MCF 10A (cell line): ENCODE measurements at regions not wholly inside any gene's neighbourhood (a gene's known extent, or its start where the extent isn't known, plus 50 kb on each side); places are given as distances from the start of the nearest gene placed in this dataset.

Experiments used
- BruUV-seq: library from RNA; stranded (reverse); fragments of 400-500 nt; replicated peaks from 2 replicates; lab custom pipeline; 2021; lab: Mats Ljungman, UMichigan
- CTCF ChIA-PET: fragments of 300-600 bp; sonication (Branson Sonifier 250); formaldehyde crosslinking; extraction: SDS; loops from one replicate; lab custom pipeline; 2021; ENCODE audit warnings: antibody characterized with exemption, inconsistent platforms; lab: Yijun Ruan, JAX
- POLR2A ChIA-PET: fragments of 300-600, 350-650 bp; sonication (Branson Sonifier 250); formaldehyde crosslinking; extraction: SDS; loops from one replicate; lab custom pipeline; 2020; ENCODE audit warnings: antibody characterized with exemption, inconsistent platforms; lab: Yijun Ruan, JAX
- DNase-seq: peaks from one replicate; pipeline ENCODE4 v3.0.0-alpha.2; 2018; ENCODE audit not compliant: unreplicated experiment
- H3K27ac Mint-ChIP-seq: one replicate; pipeline ENCODE4 v1.8.0; 2022; ENCODE audit warnings: mild to moderate bottlenecking, low read depth, mixed read lengths; ENCODE audit not compliant: unreplicated experiment
- H3K27me3 Mint-ChIP-seq: one replicate; pipeline ENCODE4 v1.8.0; 2022; ENCODE audit warnings: mixed read lengths; ENCODE audit not compliant: insufficient read depth, unreplicated experiment
- H3K36me3 Mint-ChIP-seq: one replicate; pipeline ENCODE4 v1.8.0; 2022; ENCODE audit warnings: mild to moderate bottlenecking, moderate library complexity, mixed read lengths; ENCODE audit not compliant: insufficient read depth, unreplicated experiment
- H3K4me1 Mint-ChIP-seq: one replicate; pipeline ENCODE4 v1.8.0; 2022; ENCODE audit warnings: mixed read lengths; ENCODE audit not compliant: insufficient read depth, unreplicated experiment
- H3K4me3 Mint-ChIP-seq: one replicate; pipeline ENCODE4 v1.8.0; 2022; ENCODE audit warnings: mild to moderate bottlenecking, moderate library complexity, mixed read lengths; ENCODE audit not compliant: unreplicated experiment
- H3K9me3 Mint-ChIP-seq: one replicate; pipeline ENCODE4 v1.8.0; 2022; ENCODE audit warnings: mixed read lengths; ENCODE audit not compliant: unreplicated experiment
- CTCF ChIP-seq: fragments of 200-600 bp; IDR thresholded peaks from one replicate; pipeline ENCODE4 v1.8.0; 2022; ENCODE audit warnings: antibody characterized with exemption, mild to moderate bottlenecking; ENCODE audit not compliant: unreplicated experiment
- intact Hi-C: fragments of 100-400 bp; cut with micrococcal nuclease; formaldehyde crosslinking; loops from 2 replicates; pipeline ENCODE4 v1.14.1; 2022

GRCh38 chr5:112635771-112636731, 101.6 kb upstream of the APC start:
- DNase-seq, result no peak
- TF ChIP-seq CTCF, result no peak

GRCh38 chr5:112636751-112637150, 100.9 kb upstream of the APC start:
- Mint-ChIP-seq H3K9me3 (peaks cover 8% of the 10 kb centered on the region), H3K4me3 (no peak overlapping the region), H3K27me3 (no peaks in the 10 kb centered on the region), H3K36me3 (no peaks in the 10 kb centered on the region), H3K27ac (no peak overlapping the region), H3K4me1 (no peaks in the 10 kb centered on the region)
- intact Hi-C loops, result no loop called here
- TF ChIP-seq CTCF, result no peak
- no TSS peak for BruUV-seq
- no peak for DNase-seq
- ChIA-PET POLR2A (no interaction called here), CTCF (no interaction called here)

More at GRCh38 chr5:112635771-112636731, 101.6 kb upstream of the APC start:
- ChIA-PET CTCF (no interaction called here), POLR2A (interaction anchor here (0.6 to 1.6 kb wide), 2 partner anchors 8 to 259 kb away, joined by 3 read pairs; no protein-coding TSS in a partner anchor)
- peaks cover 8% of the 10 kb centered on the region for H3K9me3 Mint-ChIP-seq
- no TSS peak for BruUV-seq
- intact Hi-C loops, result no loop called here
- H3K36me3 Mint-ChIP-seq, result no peaks in the 10 kb centered on the region
- no peak overlapping the region for H3K4me3 Mint-ChIP-seq
- no peak overlapping the region for H3K27ac Mint-ChIP-seq
- H3K27me3 Mint-ChIP-seq, result no peaks in the 10 kb centered on the region
- H3K4me1 Mint-ChIP-seq, result no peaks in the 10 kb centered on the region

- no TSS peak for BruUV-seq
- TF ChIP-seq CTCF, result no peak
- Mint-ChIP-seq H3K4me3 (no peak overlapping the region), H3K36me3 (no peaks in the 10 kb centered on the region), H3K9me3 (peaks cover 8% of the 10 kb centered on the region), H3K27ac (no peak overlapping the region), H3K27me3 (no peaks in the 10 kb centered on the region), H3K4me1 (no peaks in the 10 kb centered on the region)
- ChIA-PET POLR2A (no interaction called here), CTCF (no interaction called here)
- DNase-seq, result no peak
- intact Hi-C loops, result no loop called here
Measured at GRCh38 chr5:112637343-112637742, 100.3 kb upstream of the APC start.

GRCh38 chr5:112640546-112640945, 97.1 kb upstream of the APC start:
- Mint-ChIP-seq H3K4me3 (no peak overlapping the region), H3K27ac (no peak overlapping the region), H3K36me3 (no peaks in the 10 kb centered on the region), H3K27me3 (no peaks in the 10 kb centered on the region), H3K4me1 (no peaks in the 10 kb centered on the region), H3K9me3 (no peaks in the 10 kb centered on the region)
- no TSS peak for BruUV-seq
- CTCF ChIA-PET, result interaction anchor here (0.5 to 0.6 kb wide), 2 partner anchors 26 to 773 kb away, joined by 3 read pairs; no protein-coding TSS in a partner anchor
- intact Hi-C loops, result no loop called here
- TF ChIP-seq CTCF, result no peak
- DNase-seq, result no peak
- POLR2A ChIA-PET, result no interaction called here
